ENCODE measurements at regions not wholly inside any gene's neighbourhood (a gene's known extent, or its start where the extent isn't known, plus 50 kb on each side); places are given as distances from the start of the nearest gene placed in this dataset.
"Not testable (repeated sequence)": the region's sequence is repeated elsewhere in the genome, so short reads cannot be mapped to it uniquely, and the experiment has no call there.

DNA sequence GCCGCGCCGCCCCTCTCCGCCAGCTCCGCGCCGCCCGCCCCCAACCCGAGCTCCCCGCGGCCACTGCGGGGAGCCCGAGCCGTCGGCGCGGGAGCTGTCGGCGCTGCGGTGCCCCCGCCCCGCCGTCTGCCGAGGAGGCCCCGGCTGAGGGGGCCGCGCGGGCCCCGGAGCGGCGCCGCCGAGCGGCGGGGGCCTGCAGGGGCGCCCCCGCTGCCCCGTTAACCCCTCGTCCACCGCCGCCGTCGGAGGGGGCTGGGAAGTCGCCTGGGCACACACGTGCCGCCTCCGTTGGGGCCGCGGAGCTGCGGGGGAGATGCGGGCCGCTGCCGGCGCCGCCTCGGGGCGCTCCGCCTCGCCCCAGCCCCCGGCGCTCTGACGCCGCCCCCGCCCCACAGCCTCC lies 115.4 kb downstream of the CRLF3 start:
- TF ChIP-seq, protein P1, sequence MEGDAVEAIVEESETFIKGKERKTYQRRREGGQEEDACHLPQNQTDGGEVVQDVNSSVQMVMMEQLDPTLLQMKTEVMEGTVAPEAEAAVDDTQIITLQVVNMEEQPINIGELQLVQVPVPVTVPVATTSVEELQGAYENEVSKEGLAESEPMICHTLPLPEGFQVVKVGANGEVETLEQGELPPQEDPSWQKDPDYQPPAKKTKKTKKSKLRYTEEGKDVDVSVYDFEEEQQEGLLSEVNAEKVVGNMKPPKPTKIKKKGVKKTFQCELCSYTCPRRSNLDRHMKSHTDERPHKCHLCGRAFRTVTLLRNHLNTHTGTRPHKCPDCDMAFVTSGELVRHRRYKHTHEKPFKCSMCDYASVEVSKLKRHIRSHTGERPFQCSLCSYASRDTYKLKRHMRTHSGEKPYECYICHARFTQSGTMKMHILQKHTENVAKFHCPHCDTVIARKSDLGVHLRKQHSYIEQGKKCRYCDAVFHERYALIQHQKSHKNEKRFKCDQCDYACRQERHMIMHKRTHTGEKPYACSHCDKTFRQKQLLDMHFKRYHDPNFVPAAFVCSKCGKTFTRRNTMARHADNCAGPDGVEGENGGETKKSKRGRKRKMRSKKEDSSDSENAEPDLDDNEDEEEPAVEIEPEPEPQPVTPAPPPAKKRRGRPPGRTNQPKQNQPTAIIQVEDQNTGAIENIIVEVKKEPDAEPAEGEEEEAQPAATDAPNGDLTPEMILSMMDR (conservative IDR thresholded peaks at IDR 0.05; ENCODE audit: low read length): not testable (repeated sequence)
- TF ChIP-seq EZH2phosphoT487 (IDR thresholded peaks at IDR 0.05; ENCODE audit: borderline replicate concordance, low read depth, low read length): not testable (repeated sequence)
